ENCODE measurements at regions not wholly inside any gene's neighbourhood (a gene's known extent, or its start where the extent isn't known, plus 50 kb on each side); places are given as distances from the start of the nearest gene placed in this dataset.

- H3K27me3 ChIP-seq (ENCODE audit: low read depth, low read length), result no peaks in the 10 kb centered on the region
- H3K4me1 ChIP-seq (ENCODE audit: low read length), result peaks cover 17% of the 10 kb centered on the region
- H3K36me3 ChIP-seq (replicated peaks; ENCODE audit: low read depth, low read length), result no peaks in the 10 kb centered on the region
- no peak overlapping the region for H3K4me3 ChIP-seq (ENCODE audit: low read length)
- H3K4me2 ChIP-seq (ENCODE audit: low read length), result no peak overlapping the region
- H2AFZ ChIP-seq (ENCODE audit: low read depth, low read length), result no peak overlapping the region
- H4K20me1 ChIP-seq (ENCODE audit: insufficient read depth, low read length), result no peaks in the 10 kb centered on the region
- H3K9ac ChIP-seq (ENCODE audit: low read length), result no peak overlapping the region
- H3K9me3 ChIP-seq (ENCODE audit: insufficient read depth, low read length), result no peaks in the 10 kb centered on the region
- no peak overlapping the region for H3K27ac ChIP-seq (ENCODE audit: low read length)
- no peaks in the 10 kb centered on the region for H3K79me2 ChIP-seq (ENCODE audit: low read length)
- TF ChIP-seq CTCF (IDR thresholded peaks at IDR 0.05; ENCODE audit: low read depth, low read length), result no peak
- TF ChIP-seq EZH2phosphoT487 (IDR thresholded peaks at IDR 0.05; ENCODE audit: low read depth), result no peak
Measured at GRCh38 chr2:155692856-155693255, 639.7 kb downstream of the NR4A2 start.

- H3K9me3 ChIP-seq (ENCODE audit: insufficient read depth, low read length), result no peaks in the 10 kb centered on the region
- H4K20me1 ChIP-seq (ENCODE audit: insufficient read depth, low read length), result no peaks in the 10 kb centered on the region
- H3K4me1 ChIP-seq (ENCODE audit: low read length), result peaks cover 17% of the 10 kb centered on the region
- H3K27ac ChIP-seq (ENCODE audit: low read length), result no peak overlapping the region
- H3K79me2 ChIP-seq (ENCODE audit: low read length), result no peaks in the 10 kb centered on the region
- H3K9ac ChIP-seq (ENCODE audit: low read length), result no peak overlapping the region
- no peak for TF ChIP-seq CTCF (IDR thresholded peaks at IDR 0.05; ENCODE audit: low read depth, low read length)
- TF ChIP-seq EZH2phosphoT487 (IDR thresholded peaks at IDR 0.05; ENCODE audit: low read depth), result no peak
- no peaks in the 10 kb centered on the region for H3K36me3 ChIP-seq (replicated peaks; ENCODE audit: low read depth, low read length)
- no peak overlapping the region for H2AFZ ChIP-seq (ENCODE audit: low read depth, low read length)
- no peak overlapping the region for H3K4me2 ChIP-seq (ENCODE audit: low read length)
- H3K4me3 ChIP-seq (ENCODE audit: low read length), result no peak overlapping the region
- H3K27me3 ChIP-seq (ENCODE audit: low read depth, low read length), result no peaks in the 10 kb centered on the region
Measured at GRCh38 chr2:155692106-155692505, 640.4 kb downstream of the NR4A2 start.

DNA sequence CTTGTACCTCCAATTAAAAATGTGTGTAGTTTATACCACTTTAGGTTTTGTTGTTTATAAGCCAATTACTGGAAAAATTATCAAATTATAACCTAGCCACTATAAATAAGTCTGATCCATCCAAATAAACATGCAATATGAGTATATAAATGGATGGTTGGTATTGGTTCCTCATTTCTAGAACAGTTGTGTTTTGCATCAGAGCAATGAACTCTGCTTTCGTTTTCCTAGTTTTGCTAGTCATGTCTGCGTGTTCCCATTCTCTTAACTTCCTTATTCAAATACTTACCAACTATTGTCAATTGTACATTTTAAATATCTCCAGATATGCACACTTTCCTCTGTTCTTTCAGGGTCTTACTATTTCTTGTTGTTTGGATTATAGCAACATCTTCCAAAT, 641.7 kb downstream of the NR4A2 start:
- Histone ChIP-seq H3K36me3 (replicated peaks; ENCODE audit: low read depth, low read length) (no peaks in the 10 kb centered on the region), H4K20me1 (ENCODE audit: insufficient read depth, low read length) (no peaks in the 10 kb centered on the region), H3K27me3 (ENCODE audit: low read depth, low read length) (no peaks in the 10 kb centered on the region), H3K79me2 (ENCODE audit: low read length) (no peaks in the 10 kb centered on the region), H3K4me1 (ENCODE audit: low read length) (peaks cover 11% of the 10 kb centered on the region), H3K4me3 (ENCODE audit: low read length) (no peak overlapping the region), H3K27ac (ENCODE audit: low read length) (no peak overlapping the region), H3K9me3 (ENCODE audit: insufficient read depth, low read length) (no peaks in the 10 kb centered on the region), H2AFZ (ENCODE audit: low read depth, low read length) (no peak overlapping the region), H3K4me2 (ENCODE audit: low read length) (peak overlapping the region; percentile 29; the same call in 1 of the 2 replicates), H3K9ac (ENCODE audit: low read length) (no peak overlapping the region)
- no peak for TF ChIP-seq EZH2phosphoT487 (IDR thresholded peaks at IDR 0.05; ENCODE audit: low read depth)
- TF ChIP-seq CTCF (IDR thresholded peaks at IDR 0.05; ENCODE audit: low read depth, low read length), result no peak

GRCh38 chr2:155689791-155690190, 642.7 kb downstream of the NR4A2 start:
- Histone ChIP-seq H3K79me2 (ENCODE audit: low read length) (no peaks in the 10 kb centered on the region), H2AFZ (ENCODE audit: low read depth, low read length) (no peak overlapping the region), H3K9me3 (ENCODE audit: insufficient read depth, low read length) (no peaks in the 10 kb centered on the region), H3K4me3 (ENCODE audit: low read length) (no peak overlapping the region), H3K27me3 (ENCODE audit: low read depth, low read length) (no peaks in the 10 kb centered on the region), H3K4me1 (ENCODE audit: low read length) (peaks cover 11% of the 10 kb centered on the region), H3K36me3 (replicated peaks; ENCODE audit: low read depth, low read length) (no peaks in the 10 kb centered on the region), H3K9ac (ENCODE audit: low read length) (no peak overlapping the region), H4K20me1 (ENCODE audit: insufficient read depth, low read length) (no peaks in the 10 kb centered on the region), H3K27ac (ENCODE audit: low read length) (no peak overlapping the region), H3K4me2 (ENCODE audit: low read length) (no peak overlapping the region)
- no peak for TF ChIP-seq EZH2phosphoT487 (IDR thresholded peaks at IDR 0.05; ENCODE audit: low read depth)
- TF ChIP-seq CTCF (IDR thresholded peaks at IDR 0.05; ENCODE audit: low read depth, low read length), result no peak
